Activated CD4-positive, alpha-beta memory T cell treated with anti-CD3 and anti-CD28 coated beads, Interleukin-2, amount 10 ng/mL, durations not matched to agents 7 days and 5 days (primary cell): ENCODE measurements at regions not wholly inside any gene's neighbourhood (a gene's known extent, or its start where the extent isn't known, plus 50 kb on each side); places are given as distances from the start of the nearest gene placed in this dataset.

ENCODE experiments used
- CTCF ChIA-PET: fragments of 350-600 bp; sonication (Branson Sonifier 250); formaldehyde crosslinking; loops from one replicate; lab custom pipeline; 2021; ENCODE audit warnings: antibody characterized with exemption, inconsistent platforms; lab: Charles Lee
- POLR2A ChIA-PET: fragments of 350-600 bp; sonication (Branson Sonifier 250); formaldehyde crosslinking; loops from one replicate; lab custom pipeline; 2021; ENCODE audit warnings: antibody characterized with exemption; lab: Charles Lee
- DNase-seq: peaks from one replicate; pipeline ENCODE4 v3.0.0-alpha.2; 2020
- H3K27ac Mint-ChIP-seq: one replicate; pipeline ENCODE4 v1.8.0; 2021; ENCODE audit warnings: mild to moderate bottlenecking, mixed read lengths
- H3K27me3 Mint-ChIP-seq: one replicate; pipeline ENCODE4 v1.8.0; 2021; ENCODE audit warnings: mixed read lengths
- H3K36me3 Mint-ChIP-seq: one replicate; pipeline ENCODE4 v1.8.0; 2021; ENCODE audit warnings: low read depth, mixed read lengths
- H3K4me1 Mint-ChIP-seq: one replicate; pipeline ENCODE4 v1.8.0; 2021; ENCODE audit warnings: mixed read lengths
- H3K4me3 Mint-ChIP-seq: one replicate; pipeline ENCODE4 v1.8.0; 2021; ENCODE audit warnings: mild to moderate bottlenecking, mixed read lengths
- H3K9me3 Mint-ChIP-seq: one replicate; pipeline ENCODE4 v1.8.0; 2021; ENCODE audit warnings: mixed read lengths

- Mint-ChIP-seq H3K27ac (no peak overlapping the region), H3K4me1 (no peaks in the 10 kb centered on the region), H3K36me3 (no peaks in the 10 kb centered on the region), H3K9me3 (no peaks in the 10 kb centered on the region), H3K4me3 (no peak overlapping the region), H3K27me3 (peaks cover 3% of the 10 kb centered on the region)
- DNase-seq: no peak
- POLR2A ChIA-PET: no interaction called here
- CTCF ChIA-PET: interaction anchor here (1.4 kb wide), 1 partner anchor 164 kb away, joined by 3 read pairs; no protein-coding TSS in a partner anchor
Measured at GRCh38 chr2:163345795-163346573, 389.8 kb downstream of the FIGN start.

GRCh38 chr2:163343316-163343715, 392.5 kb downstream of the FIGN start:
- Mint-ChIP-seq H3K27me3 (no peaks in the 10 kb centered on the region), H3K27ac (no peak overlapping the region), H3K9me3 (no peaks in the 10 kb centered on the region), H3K36me3 (no peaks in the 10 kb centered on the region), H3K4me1 (no peaks in the 10 kb centered on the region), H3K4me3 (no peak overlapping the region)
- DNase-seq: no peak
- CTCF ChIA-PET: no interaction called here
- POLR2A ChIA-PET: no interaction called here

GRCh38 chr2:163341426-163341825, 394.4 kb downstream of the FIGN start:
- POLR2A ChIA-PET: no interaction called here
- H3K27me3 Mint-ChIP-seq: no peaks in the 10 kb centered on the region

GRCh38 chr2:163338270-163338669, 397.5 kb downstream of the FIGN start:
- POLR2A ChIA-PET: no interaction called here
- CTCF ChIA-PET: no interaction called here
- Mint-ChIP-seq H3K9me3 (no peaks in the 10 kb centered on the region), H3K36me3 (no peaks in the 10 kb centered on the region), H3K27me3 (no peaks in the 10 kb centered on the region), H3K4me1 (no peaks in the 10 kb centered on the region), H3K27ac (no peak overlapping the region), H3K4me3 (no peak overlapping the region)
- no peak for DNase-seq

More at GRCh38 chr2:163341426-163341825, 394.4 kb downstream of the FIGN start:
- no peak for DNase-seq
- Mint-ChIP-seq H3K36me3 (no peaks in the 10 kb centered on the region), H3K4me1 (no peaks in the 10 kb centered on the region), H3K9me3 (no peaks in the 10 kb centered on the region), H3K27ac (no peak overlapping the region), H3K4me3 (no peak overlapping the region)
- CTCF ChIA-PET: no interaction called here

- no peak for DNase-seq
- Mint-ChIP-seq H3K4me3 (no peak overlapping the region), H3K9me3 (no peaks in the 10 kb centered on the region), H3K27me3 (no peaks in the 10 kb centered on the region), H3K36me3 (no peaks in the 10 kb centered on the region), H3K27ac (no peak overlapping the region), H3K4me1 (no peaks in the 10 kb centered on the region)
- CTCF ChIA-PET: no interaction called here
- POLR2A ChIA-PET: no interaction called here
Measured at GRCh38 chr2:163324677-163325076, 411.1 kb downstream of the FIGN start.

GRCh38 chr2:163319006-163319405, 416.8 kb downstream of the FIGN start:
- Mint-ChIP-seq H3K4me1 (no peaks in the 10 kb centered on the region), H3K27me3 (no peaks in the 10 kb centered on the region)

GRCh38 chr2:163314712-163315111, 421.1 kb downstream of the FIGN start:
- CTCF ChIA-PET: no interaction called here
- H3K4me1 Mint-ChIP-seq: no peaks in the 10 kb centered on the region

More at GRCh38 chr2:163319006-163319405, 416.8 kb downstream of the FIGN start:
- no peak for DNase-seq
- H3K4me3 Mint-ChIP-seq: no peak overlapping the region
- no peak overlapping the region for H3K27ac Mint-ChIP-seq
- H3K9me3 Mint-ChIP-seq: peaks cover 2% of the 10 kb centered on the region
- CTCF ChIA-PET: no interaction called here
- POLR2A ChIA-PET: no interaction called here
- no peaks in the 10 kb centered on the region for H3K36me3 Mint-ChIP-seq

GRCh38 chr2:163312713-163313112, 423.1 kb downstream of the FIGN start:
- Mint-ChIP-seq H3K27ac (no peak overlapping the region), H3K27me3 (no peaks in the 10 kb centered on the region), H3K9me3 (no peaks in the 10 kb centered on the region), H3K4me3 (no peak overlapping the region), H3K4me1 (no peaks in the 10 kb centered on the region), H3K36me3 (no peaks in the 10 kb centered on the region)
- POLR2A ChIA-PET: no interaction called here
- CTCF ChIA-PET: no interaction called here
- DNase-seq: no peak

More at GRCh38 chr2:163314712-163315111, 421.1 kb downstream of the FIGN start:
- DNase-seq: no peak
- Mint-ChIP-seq H3K27me3 (no peaks in the 10 kb centered on the region), H3K4me3 (no peak overlapping the region), H3K27ac (no peak overlapping the region), H3K36me3 (no peaks in the 10 kb centered on the region), H3K9me3 (peaks cover 2% of the 10 kb centered on the region)
- POLR2A ChIA-PET: no interaction called here

- no peak overlapping the region for H3K4me3 Mint-ChIP-seq
- H3K4me1 Mint-ChIP-seq: no peaks in the 10 kb centered on the region
- CTCF ChIA-PET: no interaction called here
- DNase-seq: no peak
- H3K27me3 Mint-ChIP-seq: no peaks in the 10 kb centered on the region
- H3K9me3 Mint-ChIP-seq: peaks cover 6% of the 10 kb centered on the region
- no peaks in the 10 kb centered on the region for H3K36me3 Mint-ChIP-seq
- no peak overlapping the region for H3K27ac Mint-ChIP-seq
- POLR2A ChIA-PET: no interaction called here
Measured at GRCh38 chr2:163306647-163307046, 429.2 kb downstream of the FIGN start.

GRCh38 chr2:163302141-163302540, 433.7 kb downstream of the FIGN start:
- ChIA-PET POLR2A (no interaction called here), CTCF (no interaction called here)
- Mint-ChIP-seq H3K4me3 (no peak overlapping the region), H3K27ac (no peak overlapping the region), H3K9me3 (peaks cover 6% of the 10 kb centered on the region), H3K27me3 (no peaks in the 10 kb centered on the region), H3K4me1 (no peaks in the 10 kb centered on the region), H3K36me3 (no peaks in the 10 kb centered on the region)
- no peak for DNase-seq

GRCh38 chr2:163291790-163292189, 444.0 kb downstream of the FIGN start:
- Mint-ChIP-seq H3K4me1 (no peaks in the 10 kb centered on the region), H3K36me3 (no peaks in the 10 kb centered on the region), H3K4me3 (no peak overlapping the region), H3K9me3 (peaks cover 2% of the 10 kb centered on the region), H3K27ac (no peak overlapping the region), H3K27me3 (no peaks in the 10 kb centered on the region)
- DNase-seq: no peak
- ChIA-PET POLR2A (no interaction called here), CTCF (no interaction called here)

GRCh38 chr2:163281717-163282116, 443.1 kb upstream of the KCNH7 start:
- Mint-ChIP-seq H3K4me3 (no peak overlapping the region), H3K4me1 (no peaks in the 10 kb centered on the region), H3K36me3 (no peaks in the 10 kb centered on the region), H3K9me3 (no peaks in the 10 kb centered on the region), H3K27me3 (no peaks in the 10 kb centered on the region), H3K27ac (no peak overlapping the region)
- DNase-seq: no peak
- ChIA-PET CTCF (no interaction called here), POLR2A (no interaction called here)

GRCh38 chr2:163269374-163270021, 430.9 kb upstream of the KCNH7 start:
- DNase-seq: no peak

GRCh38 chr2:163266772-163267171, 428.2 kb upstream of the KCNH7 start:
- no peak for DNase-seq
- ChIA-PET CTCF (no interaction called here), POLR2A (no interaction called here)
- Mint-ChIP-seq H3K4me3 (no peak overlapping the region), H3K36me3 (no peaks in the 10 kb centered on the region), H3K4me1 (no peaks in the 10 kb centered on the region), H3K27me3 (no peaks in the 10 kb centered on the region), H3K27ac (no peak overlapping the region), H3K9me3 (no peaks in the 10 kb centered on the region)

More at GRCh38 chr2:163269374-163270021, 430.9 kb upstream of the KCNH7 start:
- no peaks in the 10 kb centered on the region for H3K36me3 Mint-ChIP-seq
- ChIA-PET CTCF (no interaction called here), POLR2A (no interaction called here)
- peaks cover 6% of the 10 kb centered on the region for H3K9me3 Mint-ChIP-seq
- H3K27me3 Mint-ChIP-seq: no peaks in the 10 kb centered on the region
- no peaks in the 10 kb centered on the region for H3K4me1 Mint-ChIP-seq
- H3K4me3 Mint-ChIP-seq: no peak overlapping the region
- H3K27ac Mint-ChIP-seq: no peak overlapping the region
